ENCODE measurements at regions not wholly inside any gene's neighbourhood (a gene's known extent, or its start where the extent isn't known, plus 50 kb on each side); places are given as distances from the start of the nearest gene placed in this dataset.

DNA sequence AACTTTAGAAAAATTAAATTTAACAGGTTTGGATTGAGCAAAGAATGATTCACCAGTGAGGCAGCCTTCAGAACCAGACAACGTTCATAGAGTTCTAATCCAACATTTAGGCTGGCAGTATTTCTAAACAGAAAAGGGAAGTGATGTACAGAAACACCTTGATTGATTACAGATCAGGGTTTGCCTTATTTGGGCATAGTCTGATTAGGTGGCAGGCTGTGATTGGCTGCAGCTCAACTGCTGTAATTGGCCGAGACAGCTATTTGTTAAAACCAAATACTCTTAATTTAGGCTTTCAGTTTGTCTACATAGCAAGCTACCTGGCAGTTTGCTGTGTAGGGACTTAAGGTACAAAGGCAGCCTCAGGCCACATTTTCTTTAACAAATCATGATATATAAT lies 802.5 kb downstream of the IPMK start:
- TF ChIP-seq CTCF (IDR thresholded peaks at IDR 0.05) (no peak), TCF7L2 (IDR thresholded peaks at IDR 0.05; ENCODE audit: low read depth, low read length) (no peak)

All from Panc1 (cell line).